Brain microvascular endothelial cell (primary cell): ENCODE measurements at regions not wholly inside any gene's neighbourhood (a gene's known extent, or its start where the extent isn't known, plus 50 kb on each side); places are given as distances from the start of the nearest gene placed in this dataset.
A peak's percentile ranks its signal among the peaks of the same experiment; 100 is the strongest.

Experiments used
- DNase-seq: peaks from one replicate; pipeline ENCODE4 v3.0.0-alpha.2; 2020
- H3K27ac ChIP-seq: fragments of 250-450 bp; sonication (Bioruptor Pico); 2 replicates; pipeline ENCODE4 v1.5.1; 2020; ENCODE audit warnings: mild to moderate bottlenecking, moderate library complexity
- H3K27me3 ChIP-seq: fragments of 250-450 bp; sonication (Bioruptor Pico); replicated peaks from 2 replicates; pipeline ENCODE4 v1.5.1; 2020; ENCODE audit warnings: mild to moderate bottlenecking
- H3K36me3 ChIP-seq: fragments of 250-450 bp; sonication (Bioruptor Pico); replicated peaks from 2 replicates; pipeline ENCODE4 v1.5.1; 2020; ENCODE audit warnings: mild to moderate bottlenecking
- H3K4me3 ChIP-seq: 2 replicates; pipeline ENCODE4 v1.5.1; 2011; ENCODE audit warnings: low read depth, mild to moderate bottlenecking, control low read depth, low read length, moderate library complexity
- in situ Hi-C: cut with HindIII; loops from 2 replicates; pipeline ENCODE4 v1.10.0; 2017; ENCODE audit warnings: low sequenced_read_pairs, low pct_ligation_motif_present
- TF ChIP-seq, protein P1 (sequence below): IDR thresholded peaks from 2 replicates; pipeline ENCODE4 v1.5.1; 2011; ENCODE audit warnings: low read depth, mild to moderate bottlenecking, moderate library complexity, low read length, control low read depth, inconsistent platforms; ENCODE audit errors: missing control alignments

DNA sequence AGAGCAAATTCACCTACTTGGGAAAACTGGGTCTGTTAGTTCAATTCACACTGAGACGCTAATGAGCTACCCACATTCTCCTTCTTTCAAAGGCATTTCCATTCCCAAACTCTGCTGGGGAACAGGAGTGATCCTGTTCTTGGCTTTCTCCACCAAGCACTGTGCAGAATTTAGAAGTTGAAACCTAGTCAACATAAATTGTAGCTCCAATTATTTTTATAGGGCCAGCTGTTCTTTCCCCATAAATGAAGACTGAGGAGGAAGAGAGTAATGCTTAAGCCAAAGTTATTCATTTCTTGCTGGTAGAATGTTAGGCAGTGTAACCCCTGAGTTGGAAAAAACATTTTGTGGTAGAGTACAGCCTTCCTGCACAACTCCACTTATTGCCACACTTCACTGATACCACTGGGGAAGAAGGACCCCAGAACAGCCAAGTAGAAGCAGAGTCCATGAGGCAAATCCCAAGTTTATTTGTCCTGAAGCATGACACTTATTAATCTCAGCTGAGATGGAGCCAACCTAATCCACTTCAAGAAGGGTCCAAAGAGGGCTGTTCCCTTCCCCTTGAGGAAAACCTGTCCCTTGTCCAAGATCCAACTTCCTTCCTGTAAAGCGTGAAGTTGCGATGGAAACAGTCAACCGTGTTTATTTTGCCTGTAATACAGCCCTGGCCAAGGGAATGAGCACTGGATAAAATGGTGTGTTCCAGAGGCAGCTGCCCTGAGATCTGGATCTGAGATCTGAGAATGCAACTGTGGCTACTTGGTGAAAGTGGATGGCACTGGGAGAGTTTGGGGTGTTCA, 151.8 kb downstream of the TBX5 start:
- H3K27ac ChIP-seq: no peak overlapping the region
- H3K27me3 ChIP-seq: no peaks in the 10 kb centered on the region
- in situ Hi-C loops: no loop called here
- DNase-seq: no peak
- H3K36me3 ChIP-seq: no peaks in the 10 kb centered on the region
- TF ChIP-seq, protein P1, sequence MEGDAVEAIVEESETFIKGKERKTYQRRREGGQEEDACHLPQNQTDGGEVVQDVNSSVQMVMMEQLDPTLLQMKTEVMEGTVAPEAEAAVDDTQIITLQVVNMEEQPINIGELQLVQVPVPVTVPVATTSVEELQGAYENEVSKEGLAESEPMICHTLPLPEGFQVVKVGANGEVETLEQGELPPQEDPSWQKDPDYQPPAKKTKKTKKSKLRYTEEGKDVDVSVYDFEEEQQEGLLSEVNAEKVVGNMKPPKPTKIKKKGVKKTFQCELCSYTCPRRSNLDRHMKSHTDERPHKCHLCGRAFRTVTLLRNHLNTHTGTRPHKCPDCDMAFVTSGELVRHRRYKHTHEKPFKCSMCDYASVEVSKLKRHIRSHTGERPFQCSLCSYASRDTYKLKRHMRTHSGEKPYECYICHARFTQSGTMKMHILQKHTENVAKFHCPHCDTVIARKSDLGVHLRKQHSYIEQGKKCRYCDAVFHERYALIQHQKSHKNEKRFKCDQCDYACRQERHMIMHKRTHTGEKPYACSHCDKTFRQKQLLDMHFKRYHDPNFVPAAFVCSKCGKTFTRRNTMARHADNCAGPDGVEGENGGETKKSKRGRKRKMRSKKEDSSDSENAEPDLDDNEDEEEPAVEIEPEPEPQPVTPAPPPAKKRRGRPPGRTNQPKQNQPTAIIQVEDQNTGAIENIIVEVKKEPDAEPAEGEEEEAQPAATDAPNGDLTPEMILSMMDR: no peak
- H3K4me3 ChIP-seq: no peak overlapping the region

DNA sequence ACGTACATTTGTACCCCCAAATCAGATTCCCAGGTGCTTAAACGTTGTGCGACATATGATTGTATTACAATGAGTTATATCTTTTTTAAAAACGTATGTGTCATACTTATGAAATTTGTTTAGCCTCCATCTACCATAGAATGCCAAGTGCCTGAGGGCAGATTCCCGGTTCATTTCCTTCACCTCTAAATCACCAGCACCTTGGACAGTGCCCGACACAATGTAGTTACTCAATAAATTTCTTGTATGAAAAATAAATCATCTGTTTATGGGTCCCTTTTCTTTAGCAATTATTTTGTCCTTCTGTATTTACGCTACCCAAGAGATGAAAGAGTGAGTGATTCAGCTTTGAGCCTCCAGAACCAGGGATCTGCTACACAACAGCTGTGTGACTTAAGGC, 157.4 kb downstream of the TBX5 start:
- no peak overlapping the region for H3K4me3 ChIP-seq
- no peak overlapping the region for H3K27ac ChIP-seq
- TF ChIP-seq, protein P1: no peak
- in situ Hi-C loops: no loop called here
- H3K27me3 ChIP-seq: no peaks in the 10 kb centered on the region
- DNase-seq: no peak
- no peaks in the 10 kb centered on the region for H3K36me3 ChIP-seq

DNA sequence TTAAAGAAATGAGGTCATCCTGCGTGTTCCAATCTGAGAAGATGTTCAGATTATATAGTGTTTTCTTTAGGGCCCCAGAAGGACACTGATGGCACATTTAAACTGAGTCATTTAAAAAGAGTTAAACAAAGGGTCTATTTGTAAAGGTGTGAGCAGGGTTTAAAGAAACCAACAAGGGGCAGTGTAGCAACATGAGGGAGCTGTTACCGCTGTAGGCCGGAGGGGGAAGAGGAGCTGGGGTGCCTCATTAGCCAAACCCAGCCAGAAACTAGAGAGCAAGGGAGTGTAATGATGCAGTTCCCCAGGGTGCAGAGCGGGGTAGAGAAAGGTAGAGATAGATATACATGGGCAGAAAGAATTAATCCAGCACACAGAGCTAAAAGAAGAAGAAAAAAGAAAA, 160.4 kb downstream of the TBX5 start:
- Histone ChIP-seq H3K36me3 (no peaks in the 10 kb centered on the region), H3K27me3 (no peaks in the 10 kb centered on the region), H3K4me3 (no peak overlapping the region), H3K27ac (no peak overlapping the region)
- in situ Hi-C loops: no loop called here
- no peak for DNase-seq
- TF ChIP-seq, protein P1: no peak

DNA sequence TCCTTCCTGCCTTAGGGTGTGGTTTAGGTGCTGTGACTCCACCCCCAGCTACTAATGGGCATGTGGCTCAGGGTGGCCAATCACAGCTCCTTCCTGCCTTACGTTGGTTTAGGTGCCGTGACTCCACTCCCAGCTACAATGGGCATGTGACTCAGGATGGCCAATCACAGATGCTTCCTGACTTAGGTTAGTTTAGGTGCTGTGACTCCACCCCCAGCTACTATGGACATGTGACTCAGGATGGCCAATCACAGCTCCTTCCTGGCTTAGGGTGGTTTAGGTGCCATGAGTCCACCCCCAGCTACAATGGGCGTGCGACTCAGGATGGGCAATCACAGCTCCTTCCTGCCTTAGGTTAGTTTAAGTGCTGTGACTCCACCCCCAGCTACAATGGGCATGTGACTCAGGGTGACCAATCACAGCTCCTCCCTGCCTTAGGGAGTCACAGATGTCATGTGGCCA, 163.9 kb downstream of the TBX5 start:
- no peak for DNase-seq
- in situ Hi-C loops: no loop called here
- Histone ChIP-seq H3K36me3 (no peaks in the 10 kb centered on the region), H3K27ac (no peak overlapping the region), H3K4me3 (no peak overlapping the region), H3K27me3 (no peaks in the 10 kb centered on the region)
- TF ChIP-seq, protein P1: no peak

DNA sequence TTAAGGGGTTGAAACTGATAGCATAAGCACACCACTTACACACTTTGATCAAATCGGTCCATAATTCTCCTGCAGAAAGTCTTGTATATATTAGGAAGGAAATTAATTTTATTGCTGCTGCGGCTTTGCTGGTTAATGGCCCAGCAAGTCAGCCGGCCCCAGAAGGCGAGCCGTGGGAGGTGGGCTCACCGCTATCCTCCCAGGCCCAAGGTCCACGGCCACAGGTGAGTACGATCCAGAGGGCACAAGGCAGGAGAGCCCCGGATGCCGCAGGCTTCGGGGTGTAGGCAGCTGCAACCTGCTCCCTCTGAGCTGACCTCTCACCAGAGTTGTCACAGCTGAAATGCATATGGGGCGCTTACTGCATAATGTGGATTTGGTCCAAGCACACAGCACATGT, 165.7 kb downstream of the TBX5 start:
- TF ChIP-seq, protein P1: no peak
- DNase-seq: no peak
- Histone ChIP-seq H3K36me3 (no peaks in the 10 kb centered on the region), H3K27me3 (no peaks in the 10 kb centered on the region), H3K27ac (no peak overlapping the region), H3K4me3 (no peak overlapping the region)
- in situ Hi-C loops: no loop called here

DNA sequence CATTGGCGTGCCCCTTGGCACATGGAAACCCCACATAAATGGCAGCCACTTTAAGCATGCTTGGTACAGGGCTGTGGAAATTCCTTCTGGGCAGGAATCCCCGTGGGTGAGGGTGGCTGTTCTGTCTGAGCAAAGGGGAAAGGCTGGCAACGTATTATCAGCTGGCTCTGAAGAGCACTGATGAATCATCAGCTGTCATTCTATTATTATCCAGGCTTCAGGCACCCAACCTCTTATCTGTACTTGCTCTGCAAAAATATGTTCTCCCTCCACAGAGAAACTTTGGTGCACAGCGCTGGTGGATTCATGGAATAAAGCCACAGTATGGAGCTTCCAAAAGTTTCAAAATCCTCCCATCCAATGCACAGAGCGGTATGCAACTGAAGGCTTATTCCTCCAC, 167.1 kb downstream of the TBX5 start:
- peak; percentile 8 for DNase-seq
- H3K27ac ChIP-seq: no peak overlapping the region
- no peak overlapping the region for H3K4me3 ChIP-seq
- in situ Hi-C loops: no loop called here
- no peaks in the 10 kb centered on the region for H3K36me3 ChIP-seq
- TF ChIP-seq, protein P1: no peak
- H3K27me3 ChIP-seq: no peaks in the 10 kb centered on the region
